HCT116 (cell line): ENCODE measurements at regions not wholly inside any gene's neighbourhood (a gene's known extent, or its start where the extent isn't known, plus 50 kb on each side); places are given as distances from the start of the nearest gene placed in this dataset.

Source experiments
- ATAC-seq: fragments of 200-7000 bp; cut with Tn5 transposase; 2 replicates; pipeline ENCODE4 v1.9.1; 2020; ENCODE audit warnings: mild to moderate bottlenecking, moderate library complexity
- BruUV-seq: library from RNA; stranded (reverse); fragments of 400-500 nt; replicated peaks from 2 replicates; lab custom pipeline; 2021; lab: Mats Ljungman, UMichigan
- CTCF ChIA-PET: fragments of 300-600 bp; sonication (Branson Sonifier 250); formaldehyde crosslinking; loops from one replicate; lab custom pipeline; 2021; ENCODE audit warnings: antibody characterized with exemption; lab: Charles Lee
- POLR2A ChIA-PET: fragments of 300-600, 350-600 bp; sonication (Branson Sonifier 250); formaldehyde crosslinking; loops from one replicate; lab custom pipeline; 2021; ENCODE audit warnings: antibody characterized with exemption; lab: Charles Lee
- RAD21 ChIA-PET, 2 experiments: fragments of 300-600 bp; sonication (Branson Sonifier 250); formaldehyde crosslinking; loops; one replicate each; lab custom pipeline; 2023; ENCODE audit warnings: low total read pairs in 2 of 2; ENCODE audit not compliant: uncharacterized antibody in 2 of 2, unreplicated experiment in 2 of 2, low non-redundant PET in 1 of 2; lab: Charles Lee
- DNase-seq: peaks from one replicate; pipeline ENCODE4 v3.0.0-alpha.2; 2010; ENCODE audit warnings: low read depth, low spot score
- H2AFZ ChIP-seq: fragments of 200-600 bp; shearing (Covaris generic), sonication (generic); 2 replicates; pipeline ENCODE4 v1.6.1; 2017; ENCODE audit warnings: low read depth, mixed run types, mixed read lengths, antibody characterized with exemption, low read length; ENCODE audit not compliant: poor library complexity, severe bottlenecking
- H3K27ac ChIP-seq: 2 replicates; pipeline ENCODE4 v1.5.1; 2012; ENCODE audit warnings: low read depth, low read length
- H3K27me3 ChIP-seq: fragments of 200-600 bp; sonication (generic); 2 replicates; pipeline ENCODE4 v1.6.1; 2016; ENCODE audit warnings: mixed run types, low read length, mixed read lengths; ENCODE audit not compliant: insufficient read depth
- H3K36me3 ChIP-seq, 2 experiments: fragments of 200-500 bp in 1 of 2; fragments of 200-600 bp in 1 of 2; sonication (Bioruptor generic) in 1 of 2; sonication (generic) in 1 of 2; 2 replicates each; pipeline versions ENCODE4 v1.5.1 to v1.6.1; 2014 to 2016; ENCODE audit warnings: low read length in 2 of 2, inconsistent platforms in 1 of 2, mixed read lengths in 1 of 2, mixed run types in 1 of 2; ENCODE audit not compliant: insufficient read depth in 2 of 2, control insufficient read depth in 1 of 2
- H3K4me1 ChIP-seq, 2 experiments: fragments of 200-600 bp in 1 of 2; sonication (generic) in 1 of 2; 2 replicates each; pipeline versions ENCODE4 v1.5.1 to v1.6.1; 2012 to 2017; ENCODE audit warnings: low read length in 2 of 2, inconsistent platforms in 1 of 2, mild to moderate bottlenecking in 1 of 2, mixed read lengths in 1 of 2, mixed run types in 1 of 2, moderate library complexity in 1 of 2; ENCODE audit not compliant: insufficient read depth in 2 of 2, control insufficient read depth in 1 of 2
- H3K4me2 ChIP-seq: fragments of 200-600 bp; sonication (generic); 2 replicates; pipeline ENCODE4 v1.6.1; 2017; ENCODE audit warnings: mixed run types, low read length, mixed read lengths
- H3K4me3 ChIP-seq, 2 experiments: fragments of 200-600 bp in 1 of 2; sonication (generic) in 1 of 2; replicated peaks in 1 of 2; 2 replicates each; pipeline ENCODE4 v1.5.1; 2011 to 2016; ENCODE audit warnings: low read length in 2 of 2, control low read depth in 1 of 2, low read depth in 1 of 2, mild to moderate bottlenecking in 1 of 2, mixed read lengths in 1 of 2, mixed run types in 1 of 2
- H3K79me2 ChIP-seq: fragments of 200-600 bp; sonication (generic); 2 replicates; pipeline ENCODE4 v1.6.1; 2017; ENCODE audit warnings: mild to moderate bottlenecking, mixed run types, low read length, moderate library complexity, mixed read lengths; ENCODE audit not compliant: insufficient read depth
- H3K9ac ChIP-seq: fragments of 200-600 bp; sonication (generic); 2 replicates; pipeline ENCODE4 v1.6.1; 2016; ENCODE audit warnings: low read length, mixed read lengths
- H3K9me2 ChIP-seq: fragments of 200-600 bp; sonication (generic), shearing (Covaris generic); 2 replicates; pipeline ENCODE4 v1.6.1; 2017; ENCODE audit warnings: mixed run types, mild to moderate bottlenecking, moderate library complexity; ENCODE audit not compliant: insufficient read depth
- H3K9me3 ChIP-seq, 2 experiments: fragments of 200-500 bp in 1 of 2; fragments of 200-600 bp in 1 of 2; sonication (Bioruptor generic) in 1 of 2; sonication (generic) in 1 of 2; 2 replicates each; pipeline ENCODE4 v1.6.1; 2014 to 2017; ENCODE audit warnings: low read length in 2 of 2, mixed read lengths in 2 of 2, inconsistent platforms in 1 of 2, low read depth in 1 of 2, mild to moderate bottlenecking in 1 of 2, mixed run types in 1 of 2, moderate library complexity in 1 of 2; ENCODE audit not compliant: control insufficient read depth in 1 of 2, insufficient read depth in 1 of 2
- H4K20me1 ChIP-seq: fragments of 200-600 bp; sonication (generic), shearing (Covaris generic); 2 replicates; pipeline ENCODE4 v1.6.1; 2017; ENCODE audit warnings: mixed run types, mild to moderate bottlenecking, moderate library complexity; ENCODE audit not compliant: insufficient read depth
- EGR1 ChIP-seq: IDR thresholded peaks from 2 replicates; pipeline ENCODE4 v1.6.1; 2012; ENCODE audit warnings: low read depth
- ELF1 ChIP-seq: IDR thresholded peaks from 2 replicates; pipeline ENCODE4 v1.6.1; 2012; ENCODE audit warnings: low read depth, borderline replicate concordance
- EZH2 ChIP-seq: fragments of 200-600 bp; sonication (generic); IDR thresholded peaks from 2 replicates; pipeline ENCODE4 v1.6.1; 2017; ENCODE audit warnings: antibody characterized with exemption, mixed run types
- EZH2phosphoT487 ChIP-seq: fragments of 200-600 bp; IDR thresholded peaks from 2 replicates; pipeline ENCODE4 v1.6.1; 2018; ENCODE audit warnings: antibody characterized with exemption, borderline replicate concordance
- FOSL1 ChIP-seq: IDR thresholded peaks from 2 replicates; pipeline ENCODE4 v1.6.1; 2012; ENCODE audit warnings: low read depth
- POLR2A ChIP-seq: IDR thresholded peaks from 2 replicates; pipeline ENCODE4 v1.7.0; 2011; ENCODE audit warnings: borderline replicate concordance; ENCODE audit not compliant: insufficient read depth, insufficient read length; ENCODE audit errors: extremely low read depth
- POLR2AphosphoS5 ChIP-seq: IDR thresholded peaks from 2 replicates; pipeline ENCODE4 v1.6.1; 2011; ENCODE audit warnings: mild to moderate bottlenecking, low read depth, low read length, moderate library complexity
- RAD21 ChIP-seq: IDR thresholded peaks from 2 replicates; pipeline ENCODE4 v1.6.1; 2012; ENCODE audit warnings: low read depth, mild to moderate bottlenecking
- SRF ChIP-seq: IDR thresholded peaks from 2 replicates; pipeline ENCODE4 v1.6.1; 2012; ENCODE audit warnings: low read depth
- YY1 ChIP-seq: IDR thresholded peaks from 2 replicates; pipeline ENCODE4 v1.6.1; 2011; ENCODE audit warnings: low read length, low read depth, moderate library complexity, mild to moderate bottlenecking; ENCODE audit not compliant: insufficient replicate concordance; ENCODE audit errors: extremely low read depth
- ZNF274 ChIP-seq: fragments of 200-500 bp; sonication (Bioruptor generic); IDR thresholded peaks from 2 replicates; pipeline ENCODE4 v1.6.1; 2014; ENCODE audit warnings: mild to moderate bottlenecking, low read depth, low read length, inconsistent platforms
- intact Hi-C: fragments of 100-400 bp; cut with micrococcal nuclease; formaldehyde crosslinking; loops from 2 replicates; pipeline ENCODE4 v1.10.0; 2022
- TF ChIP-seq, protein P1 (sequence below): IDR thresholded peaks from 2 replicates; pipeline ENCODE4 v1.6.1; 2012
- TF ChIP-seq, protein P2 (sequence below), 3 experiments: fragments of 200-600 bp in 1 of 3; sonication (generic) in 1 of 3; IDR thresholded peaks in 2 of 3; conservative IDR thresholded peaks in 1 of 3; 2 replicates each; pipeline ENCODE4 v1.5.1; 2012 to 2017; ENCODE audit warnings: low read depth in 2 of 3, low read length in 2 of 3, antibody characterized with exemption in 1 of 3, borderline replicate concordance in 1 of 3, control low read depth in 1 of 3, mild to moderate bottlenecking in 1 of 3, mixed read lengths in 1 of 3, mixed run types in 1 of 3, moderate library complexity in 1 of 3; ENCODE audit not compliant: insufficient read depth in 1 of 3
- TF ChIP-seq, protein P3 (sequence below): IDR thresholded peaks from 2 replicates; pipeline ENCODE4 v1.6.1; 2011; ENCODE audit warnings: mild to moderate bottlenecking, low read length, moderate library complexity; ENCODE audit not compliant: insufficient replicate concordance; ENCODE audit errors: extremely low read depth
- TF ChIP-seq, protein P4 (sequence below): IDR thresholded peaks from 2 replicates; pipeline ENCODE4 v1.6.1; 2012

DNA sequence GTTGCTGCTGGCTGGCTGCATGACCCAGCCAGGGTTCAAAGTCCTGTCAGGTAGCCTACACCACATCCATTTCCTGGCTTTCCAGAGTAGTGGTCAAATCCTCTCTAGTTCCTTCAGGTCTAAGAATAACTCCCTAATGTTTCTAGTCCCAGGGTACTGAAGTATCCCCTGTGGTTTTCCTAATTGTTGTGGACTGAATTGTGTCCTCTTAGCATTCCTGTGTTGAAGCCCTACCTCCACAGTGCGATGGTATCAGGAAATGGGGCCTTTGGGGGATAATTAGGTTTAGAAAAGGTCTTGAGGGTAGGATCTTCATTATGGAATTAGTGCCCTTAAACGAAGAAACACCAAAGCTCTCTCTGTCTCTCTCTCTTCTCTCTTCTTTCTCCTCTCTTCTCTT, 191.8 kb upstream of the CCNG1 start:
- H4K20me1 ChIP-seq: no peaks in the 10 kb centered on the region
- TF ChIP-seq, protein P1, sequence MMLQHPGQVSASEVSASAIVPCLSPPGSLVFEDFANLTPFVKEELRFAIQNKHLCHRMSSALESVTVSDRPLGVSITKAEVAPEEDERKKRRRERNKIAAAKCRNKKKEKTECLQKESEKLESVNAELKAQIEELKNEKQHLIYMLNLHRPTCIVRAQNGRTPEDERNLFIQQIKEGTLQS: no peak
- no peak for TF ChIP-seq ELF1
- POLR2A ChIA-PET: no interaction called here
- H3K79me2 ChIP-seq: no peaks in the 10 kb centered on the region
- no peak overlapping the region for H2AFZ ChIP-seq
- H3K27ac ChIP-seq: no peak overlapping the region
- no peak overlapping the region for H3K4me2 ChIP-seq
- H3K9ac ChIP-seq: no peak overlapping the region
- DNase-seq (no peak), ATAC-seq (no peak)
- intact Hi-C loops: no loop called here
- no peaks in the 10 kb centered on the region; the same call in 1 of the 2 replicates for H3K27me3 ChIP-seq
- CTCF ChIA-PET: no interaction called here
- RAD21 ChIA-PET: no interaction called here
- no peaks in the 10 kb centered on the region for H3K4me1 ChIP-seq
- H3K36me3 ChIP-seq: no peaks in the 10 kb centered on the region
- BruUV-seq: no TSS peak
- H3K9me3 ChIP-seq: no peaks in the 10 kb centered on the region
- H3K4me3 ChIP-seq: no peak overlapping the region
- no peaks in the 10 kb centered on the region for H3K9me2 ChIP-seq

DNA sequence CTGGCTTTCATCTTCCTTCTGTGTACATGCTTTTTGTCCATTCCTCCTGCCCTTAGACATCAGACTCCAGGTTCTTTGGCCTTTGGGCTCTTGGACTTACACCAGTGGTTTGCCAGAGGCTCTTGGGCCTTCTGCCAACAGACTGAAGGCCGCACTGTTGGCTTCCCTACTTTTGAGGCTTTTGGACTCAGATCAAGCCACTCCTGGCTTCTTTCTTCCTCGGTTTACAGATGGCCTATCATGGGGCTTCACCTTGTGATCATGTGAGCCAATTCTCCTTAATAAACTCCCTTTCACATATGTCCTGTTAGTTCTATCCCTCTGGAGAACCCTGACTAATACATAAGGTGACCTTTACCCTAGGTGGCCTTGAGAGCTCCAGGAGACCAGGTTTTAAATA, 189.1 kb upstream of the CCNG1 start:
- ChIA-PET POLR2A (no interaction called here), RAD21 (no interaction called here), CTCF (no interaction called here)
- no peaks in the 10 kb centered on the region for H3K9me2 ChIP-seq
- intact Hi-C loops: no loop called here
- H3K9me3 ChIP-seq: no peaks in the 10 kb centered on the region
- H4K20me1 ChIP-seq: no peaks in the 10 kb centered on the region
- no peak for ATAC-seq
- BruUV-seq: no TSS peak
- H3K36me3 ChIP-seq: no peaks in the 10 kb centered on the region
- no peaks in the 10 kb centered on the region for H3K4me1 ChIP-seq
- H3K27me3 ChIP-seq: peaks cover 14% of the 10 kb centered on the region
- DNase-seq: no peak
- H3K27ac ChIP-seq: no peak overlapping the region
- no peak overlapping the region for H3K9ac ChIP-seq
- H3K4me2 ChIP-seq: no peak overlapping the region
- no peaks in the 10 kb centered on the region for H3K79me2 ChIP-seq
- H3K4me3 ChIP-seq: no peak overlapping the region
- H2AFZ ChIP-seq: no peak overlapping the region
- TF ChIP-seq FOSL1: no peak
- TF ChIP-seq EZH2: no peak
- TF ChIP-seq EZH2phosphoT487: no peak
- TF ChIP-seq EGR1: no peak
- no peak for TF ChIP-seq POLR2A
- TF ChIP-seq, protein P2, sequence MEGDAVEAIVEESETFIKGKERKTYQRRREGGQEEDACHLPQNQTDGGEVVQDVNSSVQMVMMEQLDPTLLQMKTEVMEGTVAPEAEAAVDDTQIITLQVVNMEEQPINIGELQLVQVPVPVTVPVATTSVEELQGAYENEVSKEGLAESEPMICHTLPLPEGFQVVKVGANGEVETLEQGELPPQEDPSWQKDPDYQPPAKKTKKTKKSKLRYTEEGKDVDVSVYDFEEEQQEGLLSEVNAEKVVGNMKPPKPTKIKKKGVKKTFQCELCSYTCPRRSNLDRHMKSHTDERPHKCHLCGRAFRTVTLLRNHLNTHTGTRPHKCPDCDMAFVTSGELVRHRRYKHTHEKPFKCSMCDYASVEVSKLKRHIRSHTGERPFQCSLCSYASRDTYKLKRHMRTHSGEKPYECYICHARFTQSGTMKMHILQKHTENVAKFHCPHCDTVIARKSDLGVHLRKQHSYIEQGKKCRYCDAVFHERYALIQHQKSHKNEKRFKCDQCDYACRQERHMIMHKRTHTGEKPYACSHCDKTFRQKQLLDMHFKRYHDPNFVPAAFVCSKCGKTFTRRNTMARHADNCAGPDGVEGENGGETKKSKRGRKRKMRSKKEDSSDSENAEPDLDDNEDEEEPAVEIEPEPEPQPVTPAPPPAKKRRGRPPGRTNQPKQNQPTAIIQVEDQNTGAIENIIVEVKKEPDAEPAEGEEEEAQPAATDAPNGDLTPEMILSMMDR (IDR thresholded peaks at IDR 0.05 in 2 of 3, conservative IDR thresholded peaks at IDR 0.05 in 1 of 3; ENCODE audit: borderline replicate concordance in 1 of 3, insufficient read depth in 1 of 3, low read depth in 2 of 3, low read length in 2 of 3): no peak
- TF ChIP-seq, protein P3, sequence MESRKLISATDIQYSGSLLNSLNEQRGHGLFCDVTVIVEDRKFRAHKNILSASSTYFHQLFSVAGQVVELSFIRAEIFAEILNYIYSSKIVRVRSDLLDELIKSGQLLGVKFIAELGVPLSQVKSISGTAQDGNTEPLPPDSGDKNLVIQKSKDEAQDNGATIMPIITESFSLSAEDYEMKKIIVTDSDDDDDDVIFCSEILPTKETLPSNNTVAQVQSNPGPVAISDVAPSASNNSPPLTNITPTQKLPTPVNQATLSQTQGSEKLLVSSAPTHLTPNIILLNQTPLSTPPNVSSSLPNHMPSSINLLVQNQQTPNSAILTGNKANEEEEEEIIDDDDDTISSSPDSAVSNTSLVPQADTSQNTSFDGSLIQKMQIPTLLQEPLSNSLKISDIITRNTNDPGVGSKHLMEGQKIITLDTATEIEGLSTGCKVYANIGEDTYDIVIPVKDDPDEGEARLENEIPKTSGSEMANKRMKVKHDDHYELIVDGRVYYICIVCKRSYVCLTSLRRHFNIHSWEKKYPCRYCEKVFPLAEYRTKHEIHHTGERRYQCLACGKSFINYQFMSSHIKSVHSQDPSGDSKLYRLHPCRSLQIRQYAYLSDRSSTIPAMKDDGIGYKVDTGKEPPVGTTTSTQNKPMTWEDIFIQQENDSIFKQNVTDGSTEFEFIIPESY: no peak
- TF ChIP-seq RAD21: no peak
- TF ChIP-seq, protein P4, sequence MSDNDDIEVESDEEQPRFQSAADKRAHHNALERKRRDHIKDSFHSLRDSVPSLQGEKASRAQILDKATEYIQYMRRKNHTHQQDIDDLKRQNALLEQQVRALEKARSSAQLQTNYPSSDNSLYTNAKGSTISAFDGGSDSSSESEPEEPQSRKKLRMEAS: no peak
- TF ChIP-seq SRF: no peak
- no peak for TF ChIP-seq YY1
- no peak for TF ChIP-seq ZNF274
- TF ChIP-seq POLR2AphosphoS5: no peak
